ENCODE measurements at regions not wholly inside any gene's neighbourhood (a gene's known extent, or its start where the extent isn't known, plus 50 kb on each side); places are given as distances from the start of the nearest gene placed in this dataset.

DNA sequence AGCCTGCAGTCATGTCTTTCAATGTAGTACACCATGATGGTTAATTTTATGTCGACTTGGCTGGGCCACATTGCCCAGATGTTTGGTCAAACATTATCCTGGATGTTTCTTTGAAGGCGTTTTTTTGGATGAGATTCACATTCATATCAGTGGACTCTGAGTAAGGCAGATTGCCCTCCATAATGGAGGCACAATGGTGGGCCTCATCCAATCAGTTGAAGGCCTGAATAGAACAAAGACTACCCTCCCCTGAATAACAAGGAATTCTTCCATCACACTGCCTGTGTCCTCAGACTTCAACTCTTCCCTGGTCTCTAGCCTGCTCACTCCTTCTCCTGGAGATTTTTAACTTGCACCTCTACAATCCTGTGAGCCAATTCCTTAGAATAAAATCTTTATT is 83.8 kb upstream of the CHL1 start:
- no peak overlapping the region for H3K27ac Mint-ChIP-seq (ENCODE audit: unreplicated experiment)
- Histone ChIP-seq H3K9me3 (no peaks in the 10 kb centered on the region), H3K4me1 (no peaks in the 10 kb centered on the region), H3K4me3 (ENCODE audit: low read depth, low read length) (no peak overlapping the region), H3K27me3 (replicated peaks; ENCODE audit: control insufficient read depth, insufficient read depth, low read length) (no peaks in the 10 kb centered on the region), H3K36me3 (ENCODE audit: control insufficient read depth, insufficient read depth, low read length) (no peaks in the 10 kb centered on the region)
- peaks cover 5% of the 10 kb centered on the region for H3K27me3 Mint-ChIP-seq (ENCODE audit: insufficient read depth, unreplicated experiment)
- no TSS peak for BruUV-seq (replicated peaks)
- no peaks in the 10 kb centered on the region for H3K36me3 Mint-ChIP-seq (ENCODE audit: insufficient read depth, unreplicated experiment)
- POLR2A ChIA-PET: no interaction called here
- CTCF ChIA-PET: no interaction called here
- intact Hi-C loops (cut with micrococcal nuclease; ENCODE audit: unreplicated experiment): no loop called here
- no peak overlapping the region for H3K4me3 Mint-ChIP-seq (ENCODE audit: unreplicated experiment)
- TF ChIP-seq, protein P1, sequence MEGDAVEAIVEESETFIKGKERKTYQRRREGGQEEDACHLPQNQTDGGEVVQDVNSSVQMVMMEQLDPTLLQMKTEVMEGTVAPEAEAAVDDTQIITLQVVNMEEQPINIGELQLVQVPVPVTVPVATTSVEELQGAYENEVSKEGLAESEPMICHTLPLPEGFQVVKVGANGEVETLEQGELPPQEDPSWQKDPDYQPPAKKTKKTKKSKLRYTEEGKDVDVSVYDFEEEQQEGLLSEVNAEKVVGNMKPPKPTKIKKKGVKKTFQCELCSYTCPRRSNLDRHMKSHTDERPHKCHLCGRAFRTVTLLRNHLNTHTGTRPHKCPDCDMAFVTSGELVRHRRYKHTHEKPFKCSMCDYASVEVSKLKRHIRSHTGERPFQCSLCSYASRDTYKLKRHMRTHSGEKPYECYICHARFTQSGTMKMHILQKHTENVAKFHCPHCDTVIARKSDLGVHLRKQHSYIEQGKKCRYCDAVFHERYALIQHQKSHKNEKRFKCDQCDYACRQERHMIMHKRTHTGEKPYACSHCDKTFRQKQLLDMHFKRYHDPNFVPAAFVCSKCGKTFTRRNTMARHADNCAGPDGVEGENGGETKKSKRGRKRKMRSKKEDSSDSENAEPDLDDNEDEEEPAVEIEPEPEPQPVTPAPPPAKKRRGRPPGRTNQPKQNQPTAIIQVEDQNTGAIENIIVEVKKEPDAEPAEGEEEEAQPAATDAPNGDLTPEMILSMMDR (IDR thresholded peaks at IDR 0.05; ENCODE audit: insufficient read depth in 1 of 2, low read depth in 1 of 2, low read length in 1 of 2, severe bottlenecking in 1 of 2, unreplicated experiment in 1 of 2): no peak
- no peaks in the 10 kb centered on the region for H3K9me3 Mint-ChIP-seq (ENCODE audit: unreplicated experiment)
- no peaks in the 10 kb centered on the region for H3K4me1 Mint-ChIP-seq (ENCODE audit: low read depth, unreplicated experiment)
- DNase-seq: no peak

DNA sequence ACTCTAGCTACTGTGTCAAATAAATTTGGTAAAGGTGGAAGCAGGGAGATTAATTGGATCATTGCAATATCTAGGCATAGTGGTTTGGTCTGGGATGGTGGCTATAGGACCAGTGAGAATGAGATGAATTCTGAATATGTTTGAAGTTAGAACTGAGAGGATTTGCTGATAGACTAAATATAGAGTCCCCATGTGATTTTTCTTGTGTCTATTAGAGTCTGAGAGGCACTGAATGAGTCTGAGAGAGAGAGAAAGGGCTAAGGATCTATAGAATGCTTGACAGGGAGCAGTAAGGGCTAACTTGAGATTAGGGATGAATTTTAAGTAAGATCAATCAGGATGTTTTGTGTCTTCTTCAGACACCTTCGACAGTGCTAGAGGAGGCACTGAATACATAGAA is 77.9 kb upstream of the CHL1 start:
- Mint-ChIP-seq H3K27me3 (ENCODE audit: insufficient read depth, unreplicated experiment) (peaks cover 2% of the 10 kb centered on the region), H3K4me1 (ENCODE audit: low read depth, unreplicated experiment) (no peaks in the 10 kb centered on the region), H3K4me3 (ENCODE audit: unreplicated experiment) (no peak overlapping the region), H3K27ac (ENCODE audit: unreplicated experiment) (no peak overlapping the region), H3K36me3 (ENCODE audit: insufficient read depth, unreplicated experiment) (no peaks in the 10 kb centered on the region), H3K9me3 (ENCODE audit: unreplicated experiment) (no peaks in the 10 kb centered on the region)
- Histone ChIP-seq H3K9me3 (no peaks in the 10 kb centered on the region), H3K4me1 (no peaks in the 10 kb centered on the region), H3K4me3 (ENCODE audit: low read depth, low read length) (no peak overlapping the region), H3K27me3 (replicated peaks; ENCODE audit: control insufficient read depth, insufficient read depth, low read length) (no peaks in the 10 kb centered on the region), H3K36me3 (ENCODE audit: control insufficient read depth, insufficient read depth, low read length) (no peaks in the 10 kb centered on the region)
- intact Hi-C loops (cut with micrococcal nuclease; ENCODE audit: unreplicated experiment): no loop called here
- DNase-seq: no peak
- TF ChIP-seq, protein P1 (IDR thresholded peaks at IDR 0.05; ENCODE audit: insufficient read depth in 1 of 2, low read depth in 1 of 2, low read length in 1 of 2, severe bottlenecking in 1 of 2, unreplicated experiment in 1 of 2): no peak
- CTCF ChIA-PET: no interaction called here
- no TSS peak for BruUV-seq (replicated peaks)
- POLR2A ChIA-PET: no interaction called here

DNA sequence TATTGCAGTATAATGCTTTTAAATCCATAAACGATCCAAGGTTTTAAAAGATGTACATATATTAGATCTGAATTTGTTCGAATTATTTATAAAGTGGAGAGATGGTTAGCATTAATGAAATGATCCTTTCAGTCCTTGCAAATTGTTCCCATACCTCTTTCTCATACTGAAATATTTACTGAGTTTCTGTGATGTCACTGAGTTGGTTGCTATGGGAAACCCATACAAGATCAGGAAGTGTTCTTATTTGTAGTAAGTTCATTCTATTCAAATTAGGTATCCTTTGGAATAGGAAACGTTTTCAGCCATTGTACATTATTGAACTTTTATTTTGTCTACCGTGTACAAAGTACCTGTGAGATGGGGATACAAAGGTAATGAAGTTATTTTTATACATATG is 73.2 kb upstream of the CHL1 start:
- CTCF ChIA-PET: no interaction called here
- no peaks in the 10 kb centered on the region for H3K9me3 Mint-ChIP-seq (ENCODE audit: unreplicated experiment)
- POLR2A ChIA-PET: no interaction called here

More for the DNA sequence above, 73.2 kb upstream of the CHL1 start:
- Histone ChIP-seq H3K9me3 (no peaks in the 10 kb centered on the region), H3K36me3 (ENCODE audit: control insufficient read depth, insufficient read depth, low read length) (no peaks in the 10 kb centered on the region), H3K4me3 (ENCODE audit: low read depth, low read length) (no peak overlapping the region), H3K27me3 (replicated peaks; ENCODE audit: control insufficient read depth, insufficient read depth, low read length) (no peaks in the 10 kb centered on the region), H3K4me1 (no peaks in the 10 kb centered on the region)
- Mint-ChIP-seq H3K4me3 (ENCODE audit: unreplicated experiment) (no peak overlapping the region), H3K27ac (ENCODE audit: unreplicated experiment) (no peak overlapping the region), H3K27me3 (ENCODE audit: insufficient read depth, unreplicated experiment) (peaks cover 3% of the 10 kb centered on the region), H3K4me1 (ENCODE audit: low read depth, unreplicated experiment) (no peaks in the 10 kb centered on the region), H3K36me3 (ENCODE audit: insufficient read depth, unreplicated experiment) (no peaks in the 10 kb centered on the region)
- no TSS peak for BruUV-seq (replicated peaks)
- DNase-seq: no peak
- intact Hi-C loops (cut with micrococcal nuclease; ENCODE audit: unreplicated experiment): no loop called here
- TF ChIP-seq, protein P1 (IDR thresholded peaks at IDR 0.05; ENCODE audit: insufficient read depth in 1 of 2, low read depth in 1 of 2, low read length in 1 of 2, severe bottlenecking in 1 of 2, unreplicated experiment in 1 of 2): no peak

Data from Caco-2 (cell line).